ENCODE measurements at regions not wholly inside any gene's neighbourhood (a gene's known extent, or its start where the extent isn't known, plus 50 kb on each side); places are given as distances from the start of the nearest gene placed in this dataset.
"Not testable (repeated sequence)": the region's sequence is repeated elsewhere in the genome, so short reads cannot be mapped to it uniquely, and the experiment has no call there.

- not testable (repeated sequence) for DNase-seq
These were observed 676.4 kb upstream of the ZNF337 start for GRCh38 chr20:26373066-26373465.

GRCh38 chr20:26354511-26354910, 657.9 kb upstream of the ZNF337 start:
- no peak for DNase-seq

- DNase-seq: no peak
These were observed 650.7 kb upstream of the ZNF337 start for GRCh38 chr20:26347396-26347795.

- DNase-seq: not testable (repeated sequence)
These were observed 643.9 kb upstream of the ZNF337 start for GRCh38 chr20:26340460-26341065.

- no peak for DNase-seq
These were observed 627.5 kb upstream of the ZNF337 start for GRCh38 chr20:26324177-26324576.

GRCh38 chr20:26315054-26315453, 618.4 kb upstream of the ZNF337 start:
- DNase-seq: no peak

- DNase-seq: not testable (repeated sequence)
These were observed 613.1 kb upstream of the ZNF337 start for GRCh38 chr20:26309720-26310119.

- DNase-seq: no peak
These were observed 612.3 kb upstream of the ZNF337 start for GRCh38 chr20:26308961-26309360.

GRCh38 chr20:26295006-26295405, 598.4 kb upstream of the ZNF337 start:
- DNase-seq: no peak

GRCh38 chr20:26288379-26289061, 591.9 kb upstream of the ZNF337 start:
- not testable (repeated sequence) for DNase-seq

- no peak for DNase-seq
These were observed 582.6 kb upstream of the ZNF337 start for GRCh38 chr20:26279238-26279637.

- DNase-seq: no peak
These were observed 580.7 kb upstream of the ZNF337 start for GRCh38 chr20:26277339-26277738.

GRCh38 chr20:26276554-26277210, 580.0 kb upstream of the ZNF337 start:
- DNase-seq: no peak

- not testable (repeated sequence) for DNase-seq
These were observed 572.1 kb upstream of the ZNF337 start for GRCh38 chr20:26268762-26269161.

GRCh38 chr20:26260925-26261324, 564.3 kb upstream of the ZNF337 start:
- DNase-seq: not testable (repeated sequence)

GRCh38 chr20:26252311-26252975, 555.8 kb upstream of the ZNF337 start:
- not testable (repeated sequence) for DNase-seq

GRCh38 chr20:26251376-26251775, 554.7 kb upstream of the ZNF337 start:
- DNase-seq: not testable (repeated sequence)

GRCh38 chr20:26250249-26251114, 553.8 kb upstream of the ZNF337 start:
- DNase-seq: not testable (repeated sequence)

- no peak for DNase-seq
These were observed 547.1 kb upstream of the ZNF337 start for GRCh38 chr20:26243731-26244130.

GRCh38 chr20:26220609-26221008, 524.0 kb upstream of the ZNF337 start:
- DNase-seq: not testable (repeated sequence)

GRCh38 chr20:26219546-26219945, 522.9 kb upstream of the ZNF337 start:
- not testable (repeated sequence) for DNase-seq

GRCh38 chr20:26218301-26218700, 521.6 kb upstream of the ZNF337 start:
- DNase-seq: no peak

GRCh38 chr20:26216025-26216424, 519.4 kb upstream of the ZNF337 start:
- no peak for DNase-seq

Data from stimulated activated CD4-positive, alpha-beta T cell treated with anti-CD3 and anti-CD28 coated beads, Interleukin-4, amount 100 ng/mL, for 1 hour (primary cell).